Activated CD8-positive, alpha-beta memory T cell treated with anti-CD3 and anti-CD28 coated beads for 4 hours (primary cell): ENCODE measurements at regions not wholly inside any gene's neighbourhood (a gene's known extent, or its start where the extent isn't known, plus 50 kb on each side); places are given as distances from the start of the nearest gene placed in this dataset.
"Not testable (repeated sequence)": the region's sequence is repeated elsewhere in the genome, so short reads cannot be mapped to it uniquely, and the experiment has no call there.

Experiments used
- DNase-seq, 2 donors: peaks; one replicate each; pipeline ENCODE4 v3.0.0-alpha.2; 2020; ENCODE audit warnings: low read depth in 2 of 2

DNA sequence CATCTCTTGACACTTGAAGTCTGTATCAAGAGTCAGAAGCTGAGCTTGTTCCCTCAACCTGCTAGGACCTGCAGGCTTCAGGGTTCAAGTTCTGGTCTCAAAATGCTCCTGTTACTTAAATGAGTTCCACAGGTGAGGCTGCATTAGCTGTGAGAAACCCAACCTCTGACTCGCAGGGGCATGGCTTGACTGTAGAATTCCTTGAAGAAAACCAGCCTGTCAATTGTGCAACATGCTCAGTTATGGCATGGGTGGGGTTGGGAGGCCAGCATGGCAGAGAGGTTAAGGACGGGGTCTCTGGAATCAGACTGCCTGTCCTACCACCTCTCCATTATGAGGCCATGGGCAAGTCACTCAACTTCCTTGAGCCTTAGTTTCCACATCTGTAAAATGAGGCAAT is 235.8 kb downstream of the EN1 start:
- no peak for DNase-seq

- DNase-seq: no peak
Observed at GRCh38 chr2:118609138-118609537, 238.3 kb downstream of the EN1 start.

GRCh38 chr2:118607641-118608040 is 239.8 kb downstream of the EN1 start:
- DNase-seq: no peak

DNA sequence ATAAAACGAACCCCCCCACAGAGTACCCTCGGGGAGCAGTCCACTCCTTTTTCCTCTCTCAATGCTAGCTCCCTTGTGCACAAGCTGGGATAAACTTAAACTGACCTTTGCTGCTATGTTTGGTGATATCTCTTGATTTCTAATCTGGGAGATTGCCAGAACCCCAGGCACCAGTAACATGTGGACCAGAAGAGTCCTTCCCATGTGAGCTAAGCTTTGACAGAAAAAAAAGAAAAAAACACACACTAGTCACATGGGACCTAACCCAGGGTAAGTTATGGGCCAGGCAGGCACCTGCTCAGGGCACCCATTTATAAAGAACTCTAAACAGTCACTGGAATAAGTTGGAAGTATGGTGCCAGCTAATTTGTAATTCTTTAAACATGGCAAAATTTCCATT is 242.6 kb downstream of the EN1 start:
- no peak for DNase-seq

GRCh38 chr2:118604371-118604770 is 243.1 kb downstream of the EN1 start:
- DNase-seq: no peak

GRCh38 chr2:118599141-118599540 is 248.3 kb downstream of the EN1 start:
- no peak for DNase-seq

DNA sequence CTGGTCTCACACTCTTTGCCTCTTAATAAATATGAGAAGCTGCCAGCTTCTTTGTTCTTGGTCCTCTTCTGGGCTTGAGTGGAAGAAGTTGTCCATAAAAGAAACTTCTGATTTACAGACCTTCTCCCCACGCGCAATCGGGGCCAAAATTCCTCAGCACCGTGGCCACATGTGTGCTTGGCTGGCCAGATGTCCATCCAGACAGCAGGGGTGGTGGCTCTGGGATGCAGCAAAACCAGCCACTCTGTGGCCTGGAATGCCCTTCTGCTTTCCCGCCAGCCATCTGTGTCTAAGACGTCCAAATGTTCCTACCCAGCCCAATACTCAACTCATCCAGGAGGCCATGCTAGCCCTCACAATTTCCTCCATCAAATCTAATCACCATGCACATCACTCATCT is 250.8 kb downstream of the EN1 start:
- no peak for DNase-seq

GRCh38 chr2:118593257-118593656 is 254.2 kb downstream of the EN1 start:
- DNase-seq: no peak

- no peak for DNase-seq
Observed at GRCh38 chr2:118591223-118591622, 256.2 kb downstream of the EN1 start.

DNA sequence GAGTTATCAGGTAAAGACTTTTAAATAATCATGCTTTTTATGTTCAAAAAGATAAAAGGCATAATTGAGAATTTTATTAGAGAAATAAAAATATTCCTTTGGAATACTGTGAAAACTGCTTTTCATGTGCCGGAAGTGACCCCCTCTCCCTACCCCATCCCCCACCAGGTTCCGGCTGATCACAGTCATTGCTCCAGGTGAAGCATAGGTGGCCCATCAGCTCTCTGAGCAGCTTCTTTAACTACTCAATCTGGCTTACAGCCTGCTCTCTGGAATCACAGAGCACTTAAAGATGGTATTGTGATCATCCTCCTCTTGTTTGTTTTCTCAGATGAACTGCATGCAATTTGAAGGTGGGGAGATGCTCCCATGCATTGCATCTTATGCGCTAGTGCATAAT is 257.7 kb downstream of the EN1 start:
- DNase-seq: no peak

- DNase-seq: no peak
Observed at GRCh38 chr2:118588850-118589249, 258.6 kb downstream of the EN1 start.

DNA sequence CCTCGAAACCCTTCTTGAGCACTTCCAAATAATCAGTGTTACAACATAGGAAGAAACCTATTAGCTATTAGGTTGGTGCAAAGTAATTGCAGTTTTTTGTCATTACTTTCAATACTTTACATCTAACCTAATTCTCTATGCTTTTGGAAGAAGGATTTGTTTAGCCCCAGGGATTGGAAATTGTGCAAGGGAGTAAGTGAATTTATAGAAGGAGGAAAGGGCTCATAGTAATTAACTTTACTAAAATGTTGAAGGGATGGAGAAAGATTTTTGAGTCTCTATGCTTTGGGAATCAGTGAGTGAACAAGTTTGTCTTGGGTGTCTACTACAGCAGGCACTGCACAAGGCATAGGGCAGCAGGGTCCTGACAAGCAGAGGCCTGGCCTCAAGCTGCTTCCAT is 261.1 kb downstream of the EN1 start:
- no peak for DNase-seq

DNA sequence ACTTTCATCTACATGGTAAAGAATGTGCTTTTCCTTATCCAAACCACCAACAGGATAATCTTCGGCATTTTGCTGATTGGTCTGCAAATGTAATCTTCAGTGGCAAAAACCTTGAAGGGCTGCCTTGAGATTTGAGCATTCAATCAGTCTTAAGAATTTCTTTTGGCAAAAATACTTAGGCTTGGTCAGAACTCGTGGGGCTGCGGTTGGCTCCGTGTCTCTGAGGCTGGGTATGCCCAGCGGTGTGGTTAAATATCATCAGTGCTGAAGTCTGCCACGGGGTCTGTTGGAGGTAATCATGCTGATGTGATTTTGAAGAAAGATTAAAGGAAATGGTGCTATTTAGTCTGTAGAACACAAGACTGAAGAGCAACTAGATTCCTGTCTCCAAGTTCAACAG is 262.6 kb downstream of the EN1 start:
- DNase-seq: no peak

- DNase-seq: no peak
Observed at GRCh38 chr2:118584062-118584749, 263.2 kb downstream of the EN1 start.

DNA sequence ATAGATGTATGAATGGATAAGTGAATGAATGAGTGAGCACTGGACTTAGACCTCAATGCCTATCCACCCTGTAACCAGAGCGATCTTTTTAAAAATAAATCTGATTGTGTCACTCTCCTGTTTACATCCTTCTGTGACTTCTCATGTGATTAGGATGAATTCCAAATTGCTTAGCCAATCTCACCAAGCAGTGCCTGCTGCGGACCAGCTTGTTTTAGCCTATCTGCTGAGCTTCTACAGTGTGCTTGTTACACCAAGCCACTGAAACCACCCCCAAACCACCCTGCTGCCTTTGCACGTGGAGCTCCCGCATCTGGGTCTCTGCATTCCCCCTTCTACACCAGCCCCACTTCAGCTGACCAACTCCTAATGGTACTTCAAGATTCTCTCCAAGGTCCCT is 265.4 kb downstream of the EN1 start:
- DNase-seq: no peak

DNA sequence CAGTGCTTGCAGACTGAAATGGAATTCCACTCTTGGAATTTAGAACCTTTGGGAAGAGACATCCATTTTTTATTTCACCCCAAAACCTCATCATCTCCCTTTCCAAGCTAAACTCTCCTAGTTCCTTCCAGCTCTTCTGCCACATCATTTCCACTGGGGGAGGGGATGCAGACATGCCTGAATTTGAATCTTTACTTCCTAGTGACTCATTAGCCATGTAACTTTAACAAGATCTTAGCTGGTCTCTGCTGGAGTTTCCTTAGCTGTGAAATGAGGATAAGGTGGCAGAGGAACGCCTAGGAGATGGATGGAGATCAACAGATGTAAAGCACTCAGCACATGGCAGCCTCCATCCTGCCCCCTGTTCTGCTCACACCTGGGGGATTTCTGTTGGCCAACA is 266.8 kb downstream of the EN1 start:
- no peak for DNase-seq

DNA sequence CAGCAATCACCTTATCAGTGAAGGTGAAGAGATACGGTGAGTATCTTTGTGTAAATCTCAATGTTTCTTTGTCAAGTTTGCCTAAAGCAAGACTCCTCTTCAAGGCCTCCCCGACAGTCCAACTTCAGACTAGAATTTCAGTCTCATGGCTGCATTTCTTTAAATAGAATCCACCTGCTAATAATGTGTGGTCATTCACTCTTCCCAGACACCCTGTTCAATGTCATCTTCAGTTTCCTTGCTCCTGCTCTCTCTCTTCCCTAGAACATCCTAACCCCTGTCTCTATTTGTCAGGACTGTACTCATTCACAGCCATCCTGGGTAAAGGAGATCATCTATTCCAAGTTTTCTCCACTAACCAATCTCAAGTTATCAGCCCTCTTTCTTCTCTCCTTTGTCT is 267.3 kb downstream of the EN1 start:
- no peak for DNase-seq

DNA sequence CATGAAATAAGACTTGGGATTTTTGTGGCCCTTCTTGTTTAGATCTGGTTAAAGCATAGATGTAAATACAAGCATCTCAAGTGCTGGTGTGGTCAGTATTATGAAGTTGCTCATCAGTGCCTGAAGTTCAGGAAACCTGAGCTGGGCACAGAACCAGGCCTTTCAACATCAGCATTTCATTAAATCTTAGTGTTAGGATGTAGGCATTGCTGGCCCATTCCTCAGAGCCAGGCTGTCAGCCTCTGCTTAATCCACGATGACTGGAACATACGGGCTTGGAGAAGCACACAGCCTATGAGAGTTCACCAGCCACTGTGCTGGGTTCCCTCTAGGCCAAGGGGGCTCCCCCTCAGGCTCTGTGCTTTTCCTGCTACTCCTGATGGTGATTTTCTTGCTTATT is 270.2 kb downstream of the EN1 start:
- no peak for DNase-seq

DNA sequence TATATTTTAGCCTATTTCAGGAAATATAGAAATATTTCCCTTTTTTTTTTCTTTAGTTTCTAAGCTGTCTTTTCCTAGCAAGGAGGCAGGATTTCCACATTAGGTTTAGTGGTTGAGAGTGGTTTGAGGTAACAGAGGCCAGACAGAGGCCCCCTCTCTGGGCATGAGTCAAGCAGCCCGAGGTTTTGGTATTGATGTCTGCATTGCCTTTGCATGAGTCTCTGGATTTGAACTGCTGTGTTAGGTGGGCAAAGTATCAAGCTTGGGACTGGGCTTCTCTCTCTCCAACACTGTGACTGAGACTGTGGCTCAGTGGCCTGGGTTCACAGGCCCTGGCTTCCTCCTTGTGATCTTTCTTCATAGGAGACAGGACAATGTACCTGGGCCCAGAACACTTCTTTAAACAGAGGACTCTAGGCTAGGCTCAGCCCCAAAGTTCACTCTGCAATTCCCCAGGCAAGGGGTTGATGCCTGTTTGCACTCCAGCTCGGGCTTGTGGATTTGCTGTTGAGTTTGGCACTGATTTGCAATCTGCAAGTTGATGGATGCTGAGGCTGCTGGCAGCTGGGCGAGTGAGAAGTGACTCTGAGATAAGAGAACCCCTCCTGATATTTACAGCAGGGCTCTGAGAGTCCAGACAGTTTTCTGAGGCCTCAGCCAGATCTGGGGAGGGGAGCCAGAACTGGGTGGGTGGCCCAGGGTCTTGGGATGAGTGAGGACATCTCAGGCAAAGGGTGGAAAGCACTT is 271.2 kb downstream of the EN1 start:
- DNase-seq: no peak

- not testable (repeated sequence) for DNase-seq
Observed at GRCh38 chr2:118572380-118572779, 275.1 kb downstream of the EN1 start.

- DNase-seq: no peak
Observed at GRCh38 chr2:118569876-118570535, 277.4 kb downstream of the EN1 start.

- DNase-seq: no peak
Observed at GRCh38 chr2:118568700-118569099, 278.7 kb downstream of the EN1 start.
